DMS153 treated with DMSO at 0.1 percent for 48 hours (cell line): ENCODE measurements at regions not wholly inside any gene's neighbourhood (a gene's known extent, or its start where the extent isn't known, plus 50 kb on each side); places are given as distances from the start of the nearest gene placed in this dataset.

Source experiments
- DNase-seq: peaks from one replicate; lab custom pipeline; 2025; ENCODE audit not compliant: unreplicated experiment; lab: John Stamatoyannopoulos, UW

GRCh38 chr2:198315791-198316630 lies 511.6 kb downstream of the PLCL1 start:
- DNase-seq = no peak

GRCh38 chr2:198314559-198315153 lies 510.3 kb downstream of the PLCL1 start:
- DNase-seq = peak; percentile 55

- no peak for DNase-seq
These were observed 508.4 kb downstream of the PLCL1 start for GRCh38 chr2:198312596-198313483.

GRCh38 chr2:198311020-198311419 lies 506.6 kb downstream of the PLCL1 start:
- DNase-seq = no peak

- peak; percentile 53 for DNase-seq
These were observed 505.4 kb downstream of the PLCL1 start for GRCh38 chr2:198309673-198310280.

GRCh38 chr2:198309081-198309480 lies 504.7 kb downstream of the PLCL1 start:
- DNase-seq = no peak

- no peak for DNase-seq
These were observed 504.0 kb downstream of the PLCL1 start for GRCh38 chr2:198308368-198308767.

- no peak for DNase-seq
These were observed 502.7 kb downstream of the PLCL1 start for GRCh38 chr2:198307093-198307492.

- no peak for DNase-seq
These were observed 500.5 kb downstream of the PLCL1 start for GRCh38 chr2:198304859-198305258.

- no peak for DNase-seq
These were observed 493.0 kb downstream of the PLCL1 start for GRCh38 chr2:198297350-198297749.

- peak; percentile 62 for DNase-seq
These were observed 492.4 kb downstream of the PLCL1 start for GRCh38 chr2:198296665-198297308.

GRCh38 chr2:198293281-198293680 lies 488.9 kb downstream of the PLCL1 start:
- no peak for DNase-seq

- DNase-seq = no peak
These were observed 485.4 kb downstream of the PLCL1 start for GRCh38 chr2:198289811-198290210.

- no peak for DNase-seq
These were observed 483.3 kb downstream of the PLCL1 start for GRCh38 chr2:198287706-198288105.

GRCh38 chr2:198285216-198285615 lies 480.8 kb downstream of the PLCL1 start:
- no peak for DNase-seq

- no peak for DNase-seq
These were observed 478.8 kb downstream of the PLCL1 start for GRCh38 chr2:198283146-198283545.

- DNase-seq = no peak
These were observed 477.7 kb downstream of the PLCL1 start for GRCh38 chr2:198282061-198282460.

GRCh38 chr2:198280145-198280544 lies 475.8 kb downstream of the PLCL1 start:
- no peak for DNase-seq

- DNase-seq = no peak
These were observed 474.6 kb downstream of the PLCL1 start for GRCh38 chr2:198279026-198279425.

GRCh38 chr2:198277181-198277580 lies 472.8 kb downstream of the PLCL1 start:
- DNase-seq = no peak

- no peak for DNase-seq
These were observed 469.3 kb downstream of the PLCL1 start for GRCh38 chr2:198273660-198274059.
